ENCODE measurements at regions not wholly inside any gene's neighbourhood (a gene's known extent, or its start where the extent isn't known, plus 50 kb on each side); places are given as distances from the start of the nearest gene placed in this dataset.

GRCh38 chr15:95302809-95303208, 1027.7 kb upstream of the NR2F2 start:
- TF ChIP-seq CTCF (optimal IDR thresholded peaks at IDR 0.05 in 1 of 3, IDR thresholded peaks at IDR 0.05 in 1 of 3, conservative IDR thresholded peaks at IDR 0.05 in 1 of 3; ENCODE audit: extremely low read depth in 1 of 3, insufficient read depth in 2 of 3, low read length in 3 of 3) = no peak
- TF ChIP-seq EZH2 (IDR thresholded peaks at IDR 0.05; ENCODE audit: low read length) = no peak

Measured in keratinocyte (primary cell).